Heart left ventricle (tissue), 16 donors: ENCODE measurements at regions not wholly inside any gene's neighbourhood (a gene's known extent, or its start where the extent isn't known, plus 50 kb on each side); places are given as distances from the start of the nearest gene placed in this dataset.
"Not testable (repeated sequence)": the region's sequence is repeated elsewhere in the genome, so short reads cannot be mapped to it uniquely, and the experiment has no call there.

Experiments
- ATAC-seq, 4 donors: fragments of 200-7000 bp; cut with Tn5 transposase; one replicate each; pipeline ENCODE4 v1.9.1; 2020 to 2022; ENCODE audit warnings: moderate library complexity in 4 of 4, mild to moderate bottlenecking in 3 of 4, moderate number of reproducible peaks in 1 of 4
- DNase-seq, 5 donors: peaks; one replicate each; pipeline ENCODE4 v3.0.0-alpha.2; 2020
- H3K27ac ChIP-seq, 12 donors: fragments of 200-600 bp; sonication (generic) in 4 of 12; one replicate each; pipeline versions ENCODE4 v1.5.0 to v1.8.0; 2016 to 2022; ENCODE audit warnings: mild to moderate bottlenecking in 2 of 12
- H3K27me3 ChIP-seq, 9 donors: fragments of 200-600 bp; sonication (generic) in 2 of 9; one replicate each; pipeline versions ENCODE4 v1.5.1 to v1.8.0; 2016 to 2022; ENCODE audit warnings: mild to moderate bottlenecking in 3 of 9
- H3K36me3 ChIP-seq, 9 donors: fragments of 200-600 bp; sonication (generic) in 2 of 9; one replicate each; pipeline versions ENCODE4 v1.5.0 to v1.8.0; 2018 to 2022; ENCODE audit warnings: mild to moderate bottlenecking in 2 of 9
- H3K4me1 ChIP-seq, 12 donors: fragments of 200-600 bp; sonication (generic) in 4 of 12; one replicate each; pipeline versions ENCODE4 v1.5.0 to v1.8.0; 2016 to 2022; ENCODE audit warnings: mild to moderate bottlenecking in 3 of 12
- H3K4me3 ChIP-seq, 12 donors: fragments of 200-600 bp; sonication (generic) in 4 of 12; one replicate each; pipeline versions ENCODE4 v1.5.0 to v1.8.0; 2017 to 2022; ENCODE audit warnings: mild to moderate bottlenecking in 9 of 12, moderate library complexity in 4 of 12
- H3K9me3 ChIP-seq, 12 donors: fragments of 200-600 bp; sonication (generic) in 4 of 12; one replicate each; pipeline versions ENCODE4 v1.5.0 to v1.8.0; 2016 to 2022; ENCODE audit warnings: mild to moderate bottlenecking in 1 of 12
- CTCF ChIP-seq, 12 donors: fragments of 200-600 bp; sonication (generic) in 4 of 12; IDR thresholded peaks; one replicate each; pipeline versions ENCODE4 v1.5.0 to v1.8.0; 2018 to 2022; ENCODE audit warnings: antibody characterized with exemption in 12 of 12, mild to moderate bottlenecking in 5 of 12
- WGBS, 4 donors: extraction: QIAGEN DNeasy Blood & Tissue Kit in 2 of 4; methylation state at CpG; one replicate each; pipeline versions ENCODE4 v1.1.5 to v1.1.7; 2013 to 2018; 5-methylcytosine and 5-hydroxymethylcytosine counted together
- intact Hi-C, 10 donors: fragments of 100-400 bp; cut with DNase I; formaldehyde crosslinking; loops; one replicate each; pipeline versions ENCODE4 v1.11.1 to v1.14.2; 2022
- donor health status: ischemic (EF 13 %, LVEDD 7.1; RV severe dilation, severe dysfunction).
- donor health status: healthy with polysubstance abuse.
- donor health status: DM: no; HTN: yes; CAD: no.
- donor health status: DM: no; HTN: no; CAD: no.
- donor health status: ischemic (EF 25% LVEDD 6.9; RV normal size, moderate dysfunction).
- donor health status: ischemic (EF 25% LVEDD 5.7; RV mildly dilated, moderate dysfunction).
- donor health status: healthy.
- donor health status: DM: yes; HTN: yes; CAD: no.
- donor health status: ischemic (EF 35%, LVEDD 5.7; RV mildly dilated, moderate dysfunction).
- donor health status: nonischemic (EF 11% LVEDD 7.7; RV severe dilation, severe dysfunction).
- donor health status: DM: yes; HTN: yes; CAD: no.
- donor health status: PGD.
- donor health status: ischemic (EF 29% LVEDD 5.4; RV normal size, mild dysfunction).
- donor health status: nonischemic (EF 23%, LVEDD 6.1; RV moderate dilation, normal function).

- intact Hi-C loops, H3K4me3 ChIP-seq, H3K27me3 ChIP-seq, H3K36me3 ChIP-seq, H3K9me3 ChIP-seq: not testable (repeated sequence)
- Histone ChIP-seq H3K4me1 (peaks cover 0 to 64% (median 32%) of the 10 kb centered on the region in 12 donors), H3K27ac (peak overlapping the region; percentile 33 to 92 (median 80))
- WGBS, 4 donors: 18 to 40% (median 27%) methylated on average over 5 to 8 of the region's 9 CpGs
- ATAC-seq: peak; percentile 73 to 88 (median 88)
- peak; percentile 94 to 97 (median 95) for DNase-seq
These were observed 141.2 kb downstream of the NPIPB11 start for GRCh38 chr16:29265255-29265853.

- H3K27me3 ChIP-seq, intact Hi-C loops, H3K36me3 ChIP-seq, ATAC-seq, DNase-seq, H3K4me3 ChIP-seq, H3K9me3 ChIP-seq: not testable (repeated sequence)
- peaks cover 0 to 75% (median 33%) of the 10 kb centered on the region in 12 donors for H3K4me1 ChIP-seq
- WGBS, 4 donors: 58 to 67% (median 60%) methylated on average over 7 to 11 of the region's 11 CpGs
- peak overlapping the region; percentile 33 to 92 (median 80) for H3K27ac ChIP-seq
These were observed 142.3 kb downstream of the NPIPB11 start for GRCh38 chr16:29264080-29264837.

- H3K4me3 ChIP-seq, H3K36me3 ChIP-seq, H3K9me3 ChIP-seq, ATAC-seq, H3K27me3 ChIP-seq, intact Hi-C loops: not testable (repeated sequence)
- peak in 1 of 5 donors; percentile 46 for DNase-seq
- peaks cover 0 to 71% (median 29%) of the 10 kb centered on the region in 12 donors for H3K4me1 ChIP-seq
- WGBS, 4 donors: 76 to 93% (median 86%) methylated on average over 7 of the region's 7 CpGs
- peak overlapping the region in 11 of 12 donors; percentile 16 to 91 (median 83) for H3K27ac ChIP-seq
These were observed 143.8 kb downstream of the NPIPB11 start for GRCh38 chr16:29262725-29263124.

- DNase-seq: peak in 4 of 5 donors; percentile 64 to 73 (median 68)
- peak; percentile 69 to 81 (median 76) for ATAC-seq
- H3K4me3 ChIP-seq: peak overlapping the region in 8 of 12 donors; percentile 19 to 48 (median 38)
- H3K36me3 ChIP-seq, H3K9me3 ChIP-seq, intact Hi-C loops, H3K27me3 ChIP-seq: not testable (repeated sequence)
- H3K4me1 ChIP-seq: peaks cover 0 to 67% (median 25%) of the 10 kb centered on the region in 12 donors
- peak overlapping the region; percentile 29 to 95 (median 82) for H3K27ac ChIP-seq
- peak in 1 of 12 donors; percentile 31 for TF ChIP-seq CTCF (IDR thresholded peaks at IDR 0.05)
- WGBS, 4 donors: 13 to 27% (median 25%) methylated on average over 13 to 33 of the region's 37 CpGs
These were observed 144.9 kb downstream of the NPIPB11 start for GRCh38 chr16:29261427-29262248.

GRCh38 chr16:29260683-29261426 is 145.7 kb downstream of the NPIPB11 start:
- H3K27me3 ChIP-seq, intact Hi-C loops, H3K9me3 ChIP-seq, H3K36me3 ChIP-seq, ATAC-seq: not testable (repeated sequence)
- 62 to 83% (median 75%) methylated on average over 5 to 25 of the region's 25 CpGs for WGBS, 4 donors
- peak overlapping the region in 3 of 12 donors; percentile 40 to 48 (median 43) for H3K4me3 ChIP-seq
- peak overlapping the region in 11 of 12 donors; percentile 40 to 95 (median 86) for H3K27ac ChIP-seq
- peak in 1 of 5 donors; percentile 63 for DNase-seq
- peaks cover 0 to 69% (median 24%) of the 10 kb centered on the region in 12 donors for H3K4me1 ChIP-seq

GRCh38 chr16:29259635-29260457 is 146.7 kb downstream of the NPIPB11 start:
- Histone ChIP-seq H3K4me1 (peaks cover 0 to 67% (median 21%) of the 10 kb centered on the region in 12 donors), H3K4me3 (peak overlapping the region in 1 of 12 donors; percentile 20), H3K27ac (peak overlapping the region; percentile 62 to 95 (median 84))
- H3K27me3 ChIP-seq, H3K9me3 ChIP-seq, H3K36me3 ChIP-seq: not testable (repeated sequence)
- intact Hi-C loops: loop anchor here in 7 of 10 donors (5.0 to 10.0 kb wide), 3 partner anchors 143 to 148 kb away; no protein-coding TSS in a partner anchor
- DNase-seq (peak in 1 of 5 donors; percentile 68), ATAC-seq (peak in 3 of 4 donors; percentile 6 to 39 (median 38))
- WGBS, 4 donors: 47 to 74% (median 63%) methylated on average over 6 to 25 of the region's 25 CpGs

- not testable (repeated sequence) for ATAC-seq, DNase-seq, H3K36me3 ChIP-seq, H3K4me3 ChIP-seq, H3K9me3 ChIP-seq, H3K27me3 ChIP-seq
- intact Hi-C loops: loop anchor here in 7 of 10 donors (5.0 to 10.0 kb wide), 3 partner anchors 142 to 147 kb away; no protein-coding TSS in a partner anchor
- H3K4me1 ChIP-seq: peaks cover 0 to 59% (median 16%) of the 10 kb centered on the region in 12 donors
- WGBS, 4 donors: 93 to 96% (median 95%) methylated on average over 12 to 19 of the region's 19 CpGs
- peak overlapping the region; percentile 62 to 95 (median 84) for H3K27ac ChIP-seq
These were observed 147.4 kb downstream of the NPIPB11 start for GRCh38 chr16:29258946-29259634.
